ENCODE measurements at regions not wholly inside any gene's neighbourhood (a gene's known extent, or its start where the extent isn't known, plus 50 kb on each side); places are given as distances from the start of the nearest gene placed in this dataset.

DNA sequence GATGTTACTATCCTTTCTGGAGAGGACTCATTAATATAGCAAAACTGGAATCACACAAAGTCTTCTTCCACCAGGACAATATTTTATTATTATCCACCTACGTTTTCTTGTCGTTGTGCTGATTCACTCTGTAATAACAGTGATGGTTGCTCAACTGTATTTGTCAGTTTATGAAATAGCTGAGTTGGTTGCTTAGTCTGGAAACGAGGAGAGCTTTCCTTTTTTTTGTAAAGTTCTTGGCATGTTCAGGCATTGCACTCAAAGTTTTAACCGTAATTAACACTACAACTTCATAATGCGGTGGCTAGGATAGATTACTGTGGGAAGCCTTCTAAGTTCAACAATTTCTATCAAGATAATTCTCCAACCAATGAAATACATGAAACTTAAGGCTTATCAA, 131.2 kb downstream of the RAP2B start:
- CTCF ChIA-PET, result interaction anchor here (0.6 to 1.2 kb wide), 2 partner anchors 35 to 476 kb away, joined by 3 to 5 read pairs; no protein-coding TSS in a partner anchor
- POLR2A ChIA-PET, result interaction anchor here (0.7 kb wide), 1 partner anchor 329 kb away, joined by 3 read pairs; no protein-coding TSS in a partner anchor

- ChIA-PET CTCF (no interaction called here), POLR2A (no interaction called here)
These were observed 133.9 kb downstream of the RAP2B start for GRCh38 chr3:153295901-153296300.

DNA sequence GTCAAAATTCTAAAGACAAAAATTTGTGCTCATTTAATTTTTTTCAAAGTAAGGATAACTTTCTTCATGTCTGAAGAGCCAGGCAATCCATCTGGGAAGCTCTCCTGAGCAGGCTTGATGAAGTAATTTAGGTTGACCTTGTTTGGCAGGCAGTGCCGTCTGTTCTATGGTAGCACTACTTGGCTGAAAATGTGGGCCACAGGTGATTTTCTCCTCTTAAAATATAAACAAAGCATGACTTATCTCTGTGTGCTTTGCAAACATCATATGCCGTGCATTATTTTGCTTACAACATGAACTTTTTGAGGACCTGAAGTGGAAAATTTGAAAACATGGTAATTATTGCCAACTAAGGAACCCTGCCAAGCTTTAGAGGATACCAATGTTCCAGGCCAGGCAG, 143.2 kb downstream of the RAP2B start:
- POLR2A ChIA-PET, result no interaction called here
- CTCF ChIA-PET, result no interaction called here

DNA sequence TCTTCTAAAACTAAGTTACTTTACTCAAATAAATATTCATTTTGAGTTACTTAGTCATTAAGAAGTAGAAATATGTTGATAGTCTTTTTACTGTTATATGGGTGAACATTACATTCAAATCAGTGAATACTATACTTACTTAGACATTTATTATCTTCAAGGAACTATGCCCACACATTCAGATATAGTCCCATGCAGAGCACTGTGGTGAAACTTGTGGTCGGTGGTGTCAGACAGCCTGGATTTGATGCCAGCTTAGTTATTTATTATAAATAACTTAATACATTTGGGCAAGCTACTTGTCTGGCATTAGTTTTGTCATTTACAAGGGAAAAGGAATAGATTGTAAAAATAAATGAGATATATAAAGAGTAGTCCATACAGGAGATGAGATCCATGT, 149.5 kb downstream of the RAP2B start:
- ChIA-PET CTCF (no interaction called here), POLR2A (interaction anchor here (0.5 kb wide), 1 partner anchor 272 kb away, joined by 3 read pairs; no protein-coding TSS in a partner anchor)

GRCh38 chr3:153313302-153313965, 151.4 kb downstream of the RAP2B start:
- POLR2A ChIA-PET, result no interaction called here
- CTCF ChIA-PET, result no interaction called here

- POLR2A ChIA-PET, result no interaction called here
- CTCF ChIA-PET, result no interaction called here
These were observed 152.0 kb downstream of the RAP2B start for GRCh38 chr3:153314038-153314437.

DNA sequence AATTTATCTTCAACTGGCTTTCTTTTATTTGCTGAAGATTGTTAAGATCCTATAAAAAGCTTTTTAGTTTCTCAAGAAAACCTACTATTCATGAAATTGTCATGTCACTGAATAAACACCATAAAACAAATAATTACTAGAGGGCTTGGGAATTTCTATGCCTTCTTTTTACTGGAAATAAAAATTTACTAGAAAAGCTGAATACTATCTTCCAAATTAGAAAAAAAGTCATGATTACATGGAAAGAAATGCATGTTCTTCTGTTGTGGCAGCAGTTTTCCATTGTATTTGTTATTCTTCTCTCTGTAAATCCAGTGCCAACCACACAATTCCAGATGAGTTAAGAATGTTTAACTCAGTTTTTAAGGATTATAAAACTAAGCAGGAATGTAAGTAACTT, 153.8 kb downstream of the RAP2B start:
- ChIA-PET CTCF (no interaction called here), POLR2A (no interaction called here)

DNA sequence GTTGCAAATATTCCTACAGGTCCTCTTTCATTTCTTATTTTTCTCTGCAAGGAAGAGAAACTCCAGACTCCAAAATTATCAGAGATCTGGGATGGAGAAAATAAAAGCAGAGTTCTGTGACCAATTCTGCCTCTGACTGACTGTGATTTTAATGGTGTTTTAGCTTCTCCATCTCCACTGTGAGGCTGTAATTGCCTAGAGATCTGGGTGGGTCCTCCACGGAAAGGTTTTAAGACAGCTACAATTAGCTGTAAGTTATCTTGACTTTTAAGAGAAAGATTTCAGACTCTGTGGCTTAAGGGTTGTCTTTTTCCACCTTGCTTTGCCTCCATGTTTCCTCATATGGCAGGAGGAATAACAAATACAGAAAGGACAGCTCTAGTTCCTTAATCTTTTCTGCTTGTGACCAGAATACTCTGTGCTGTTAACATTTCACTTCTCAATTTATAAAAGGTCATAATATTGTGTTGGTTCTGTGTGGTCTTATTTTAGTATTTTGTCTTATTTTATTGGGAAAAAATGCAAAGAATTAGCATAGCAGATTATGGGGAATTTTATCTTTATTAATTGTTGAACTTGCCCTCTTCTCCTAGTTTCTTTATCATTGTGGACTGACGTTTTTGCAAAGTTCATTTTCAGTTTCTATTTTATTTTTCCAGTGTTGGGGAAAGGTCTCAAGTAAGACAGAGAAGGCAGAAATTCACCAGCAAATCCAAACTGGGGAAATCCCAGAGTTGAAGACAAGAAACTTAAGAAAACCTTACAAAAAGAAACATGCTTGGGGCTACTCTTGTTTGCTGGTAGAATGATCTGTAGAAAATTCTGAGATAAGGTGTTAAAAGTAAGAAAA, 157.9 kb downstream of the RAP2B start:
- POLR2A ChIA-PET, result no interaction called here

GRCh38 chr3:153320585-153321128, 158.6 kb downstream of the RAP2B start:
- ChIA-PET CTCF (no interaction called here), POLR2A (no interaction called here)

More for the DNA sequence above, 157.9 kb downstream of the RAP2B start:
- CTCF ChIA-PET, result interaction anchor here (0.5 kb wide), 1 partner anchor 157 kb away, joined by 4 read pairs; no protein-coding TSS in a partner anchor

DNA sequence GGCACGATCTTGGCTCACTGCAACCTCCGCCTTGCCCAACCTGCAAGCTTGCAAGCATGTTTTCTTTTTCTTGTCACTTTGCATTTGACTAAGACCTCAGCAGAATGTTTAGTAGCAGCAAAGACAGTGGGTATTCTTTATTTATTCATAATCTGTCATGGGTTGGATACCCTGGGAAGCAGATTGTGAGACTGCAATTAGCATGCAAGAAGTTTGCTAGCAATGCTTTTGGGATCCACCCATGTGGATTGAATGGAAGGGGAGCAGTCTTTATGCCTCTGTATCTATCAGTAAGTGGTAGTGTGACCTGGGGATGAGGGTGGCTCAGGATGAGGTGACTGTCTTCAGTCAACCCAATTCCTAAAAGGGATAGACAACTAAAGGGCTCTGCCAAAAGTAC, 166.7 kb downstream of the RAP2B start:
- ChIA-PET POLR2A (no interaction called here), CTCF (interaction anchor here (0.7 kb wide), 1 partner anchor 35 kb away, joined by 5 read pairs; no protein-coding TSS in a partner anchor)

GRCh38 chr3:153330901-153331300, 168.9 kb downstream of the RAP2B start:
- ChIA-PET CTCF (no interaction called here), POLR2A (no interaction called here)

GRCh38 chr3:153331676-153332075, 169.7 kb downstream of the RAP2B start:
- CTCF ChIA-PET, result interaction anchor here (0.6 kb wide), 1 partner anchor 36 kb away, joined by 5 read pairs; no protein-coding TSS in a partner anchor

DNA sequence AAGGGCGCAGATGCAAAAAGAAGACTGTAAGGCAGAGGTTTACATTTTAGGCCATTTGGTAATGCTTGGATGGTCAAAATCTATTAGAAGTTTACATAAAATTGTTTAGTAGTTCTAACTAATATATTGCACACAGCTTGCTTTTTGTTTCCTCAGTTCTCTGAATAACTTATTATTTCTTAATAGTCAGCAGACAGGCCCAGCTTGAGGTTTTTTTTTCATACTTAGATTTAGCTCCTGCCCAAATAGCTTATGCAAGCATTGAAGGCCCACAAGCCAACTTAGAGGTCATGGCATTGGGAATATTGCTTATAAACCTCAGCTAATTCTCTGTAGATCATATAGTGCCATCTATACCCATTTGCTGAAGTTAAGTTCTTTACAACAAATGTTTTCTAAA, 172.5 kb downstream of the RAP2B start:
- ChIA-PET POLR2A (no interaction called here), CTCF (no interaction called here)

More at GRCh38 chr3:153331676-153332075, 169.7 kb downstream of the RAP2B start:
- POLR2A ChIA-PET, result no interaction called here

DNA sequence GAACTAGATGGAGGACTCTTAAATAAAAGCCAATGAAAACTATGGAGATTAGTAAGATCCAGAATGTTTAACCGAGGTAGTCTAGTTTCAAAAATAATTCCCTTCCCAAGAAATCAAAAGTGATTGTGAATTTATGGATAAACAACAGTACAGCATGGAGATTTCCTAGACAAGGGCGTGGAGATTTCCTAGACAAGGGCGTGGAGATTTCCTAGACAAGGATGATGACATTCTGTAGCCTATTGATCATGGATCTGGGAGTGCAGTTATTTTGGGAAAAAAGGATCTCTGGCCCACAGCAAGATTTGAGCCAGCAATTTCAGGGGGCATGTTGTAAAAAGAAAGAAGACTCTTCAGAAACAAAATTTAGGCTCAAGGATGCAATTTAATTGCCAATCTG, 175.3 kb downstream of the RAP2B start:
- CTCF ChIA-PET, result no interaction called here
- POLR2A ChIA-PET, result no interaction called here

- POLR2A ChIA-PET, result no interaction called here
- CTCF ChIA-PET, result no interaction called here
These were observed 176.5 kb downstream of the RAP2B start for GRCh38 chr3:153338487-153338886.

GRCh38 chr3:153339065-153339464, 177.0 kb downstream of the RAP2B start:
- POLR2A ChIA-PET, result no interaction called here

DNA sequence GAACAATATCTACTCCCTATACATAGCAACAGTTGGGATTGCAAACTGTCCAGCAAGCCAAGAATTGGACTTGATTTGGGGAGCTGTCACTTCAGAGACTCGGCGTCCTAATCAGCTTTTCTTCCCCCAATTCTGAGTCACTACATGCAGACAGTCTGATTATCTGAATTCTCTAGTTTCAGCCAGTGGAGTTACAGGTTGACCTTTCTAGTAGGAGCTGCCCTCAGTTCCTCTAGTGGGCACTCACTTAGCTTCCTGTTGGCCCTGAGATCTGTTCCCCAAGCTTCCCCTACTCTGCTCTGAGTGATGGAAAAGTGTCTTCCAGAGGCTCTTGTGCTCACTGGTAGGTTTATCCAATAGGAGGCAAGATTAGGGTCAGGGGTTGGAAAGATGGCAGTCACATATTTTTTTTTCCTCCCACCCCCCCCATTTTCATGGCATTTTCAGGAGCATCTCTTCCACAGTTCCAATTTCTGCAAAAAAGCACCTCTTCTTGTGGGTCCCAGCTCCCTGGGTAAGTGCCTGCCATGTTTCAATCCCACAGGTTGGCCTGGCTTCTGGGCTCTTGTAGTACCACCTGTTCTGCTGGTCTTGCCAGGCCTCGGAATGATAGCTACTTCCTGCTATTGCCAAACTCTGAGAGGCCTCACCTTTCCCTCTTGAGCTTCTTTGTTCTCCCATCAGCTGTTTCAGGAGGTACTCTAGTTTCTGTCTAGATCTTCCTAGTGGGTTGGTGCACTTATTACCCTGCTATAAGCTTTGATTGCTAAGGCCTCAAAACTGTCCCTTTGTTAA, 182.2 kb downstream of the RAP2B start:
- POLR2A ChIA-PET, result no interaction called here
- CTCF ChIA-PET, result no interaction called here

More at GRCh38 chr3:153339065-153339464, 177.0 kb downstream of the RAP2B start:
- CTCF ChIA-PET, result no interaction called here

DNA sequence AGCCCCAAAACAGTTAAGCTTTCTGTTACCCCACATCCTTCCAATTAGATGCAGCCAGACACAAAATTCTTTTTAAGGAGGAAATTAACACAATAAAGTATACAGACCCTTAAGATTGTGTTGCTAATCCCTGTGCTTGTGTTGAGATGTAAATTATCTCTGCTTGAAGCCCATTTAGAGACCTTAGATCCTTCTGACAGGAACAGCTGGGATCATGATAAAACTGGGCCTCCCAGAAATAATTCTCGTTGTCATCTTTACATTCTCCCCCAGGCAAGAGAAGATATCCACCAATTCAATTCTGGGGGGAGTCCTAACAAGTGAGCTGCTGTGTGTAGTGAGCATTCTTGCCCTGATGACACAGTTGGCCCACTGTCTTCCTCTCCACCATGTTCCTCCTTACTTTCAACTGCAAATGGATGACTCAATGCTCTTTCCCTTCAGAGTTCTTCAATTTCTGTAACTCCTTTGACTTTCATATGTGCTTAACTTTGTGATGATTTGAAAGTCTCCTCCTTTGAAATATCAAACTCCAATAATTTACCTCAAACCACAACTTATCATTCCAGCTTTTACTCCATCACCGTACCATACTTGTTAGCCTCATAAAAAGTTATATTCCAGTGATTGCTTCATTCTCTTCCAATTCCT, 186.6 kb downstream of the RAP2B start:
- POLR2A ChIA-PET, result no interaction called here
- CTCF ChIA-PET, result no interaction called here

DNA sequence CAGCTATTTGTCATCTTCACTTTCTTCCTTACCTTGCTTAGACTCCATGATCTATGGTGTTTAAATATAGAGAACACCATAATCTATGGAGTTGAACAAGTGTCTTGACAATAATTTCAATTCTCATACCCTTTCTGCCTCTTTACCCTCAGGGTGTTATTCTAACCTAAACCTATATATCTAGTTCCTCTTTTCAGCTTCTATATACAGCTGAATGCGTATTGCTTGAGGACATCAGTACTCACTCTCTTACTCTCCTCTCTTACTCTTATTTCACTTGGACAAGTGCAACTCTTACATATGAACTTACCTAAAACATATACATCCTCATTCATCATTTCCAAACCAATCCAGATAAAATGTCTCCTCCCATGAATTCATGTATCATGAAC, 187.1 kb downstream of the RAP2B start:
- ChIA-PET CTCF (no interaction called here), POLR2A (no interaction called here)

DNA sequence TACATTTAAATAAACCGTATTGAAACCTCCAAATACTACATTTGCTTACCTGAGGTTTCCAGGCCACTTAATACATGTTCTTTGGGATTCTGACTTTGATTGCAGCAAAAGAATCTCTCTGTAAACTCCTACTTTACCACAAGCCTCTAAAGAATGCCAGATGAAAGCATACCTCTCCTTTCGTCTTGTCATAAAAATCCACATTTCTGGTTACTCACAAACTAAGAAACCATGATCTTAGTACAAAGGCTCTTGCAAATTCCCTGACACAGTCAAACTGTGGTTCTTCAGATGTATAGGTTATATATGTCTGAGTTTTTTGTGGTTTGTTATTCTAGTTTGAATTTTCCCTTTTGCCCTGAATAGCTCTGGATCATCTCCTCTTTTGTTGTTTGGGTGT, 188.4 kb downstream of the RAP2B start:
- POLR2A ChIA-PET, result no interaction called here
- CTCF ChIA-PET, result no interaction called here
